KBM-7 (cell line): ENCODE measurements at regions not wholly inside any gene's neighbourhood (a gene's known extent, or its start where the extent isn't known, plus 50 kb on each side); places are given as distances from the start of the nearest gene placed in this dataset.
"Not testable (repeated sequence)": the region's sequence is repeated elsewhere in the genome, so short reads cannot be mapped to it uniquely, and the experiment has no call there.

Experiments used
- DNase-seq: peaks from one replicate; pipeline ENCODE4 v3.0.0-alpha.2; 2015
- in situ Hi-C: fragments of 300-500 bp; cut with MboI; formaldehyde crosslinking; loops from 2 replicates; pipeline ENCODE4 v1.14.3; 2020; ENCODE audit warnings: low sequenced_read_pairs, low pct_unique_long_range_greater_than_20kb, mixed read lengths

DNA sequence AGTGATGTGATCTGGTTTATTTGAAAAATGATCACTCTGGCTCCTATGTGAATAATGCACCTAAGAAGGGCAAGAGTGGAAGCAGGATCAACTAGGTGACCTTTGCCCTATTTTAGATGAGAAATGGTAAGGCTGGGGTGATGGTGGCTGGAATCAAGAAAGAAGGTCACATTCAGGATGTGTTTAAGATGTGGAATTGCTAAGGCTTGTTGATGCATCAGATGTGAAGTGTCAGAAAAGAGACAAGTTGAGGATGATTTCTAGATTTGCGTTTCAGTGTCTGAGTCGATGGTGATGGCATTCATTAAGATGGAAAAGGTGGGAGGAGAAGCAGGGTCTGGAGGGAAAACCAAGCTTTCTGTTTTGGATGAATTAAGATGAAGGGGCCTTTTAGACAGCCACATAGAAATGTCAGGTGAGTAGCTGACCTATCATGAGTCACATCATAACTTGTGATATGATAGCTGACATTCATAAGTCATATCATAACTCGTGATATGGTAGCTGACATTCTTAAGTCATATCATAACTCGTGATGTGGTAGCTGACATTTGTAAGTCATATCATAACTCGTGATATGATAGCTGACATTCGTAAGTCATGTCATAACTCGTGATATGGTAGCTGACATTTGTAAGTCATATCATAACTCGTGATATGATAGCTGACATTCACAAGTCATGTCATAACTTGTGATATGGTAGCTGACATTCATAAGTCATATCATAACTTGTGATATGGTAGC, 101.2 kb upstream of the SEC11C start:
- in situ Hi-C loops = no loop called here
- no peak for DNase-seq

DNA sequence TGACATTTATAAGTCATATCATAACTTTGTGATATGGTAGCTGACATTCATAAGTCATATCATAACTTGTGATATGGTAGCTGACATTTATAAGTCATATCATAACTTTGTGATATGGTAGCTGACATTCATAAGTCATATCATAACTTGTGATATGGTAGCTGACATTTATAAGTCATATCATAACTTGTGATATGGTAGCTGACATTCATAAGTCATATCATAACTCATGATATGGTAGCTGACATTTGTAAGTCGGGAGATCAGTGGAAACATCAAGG, 100.7 kb upstream of the SEC11C start:
- in situ Hi-C loops, DNase-seq: not testable (repeated sequence)

- no peak for DNase-seq
- in situ Hi-C loops = no loop called here
These were observed 100.2 kb upstream of the SEC11C start for GRCh38 chr18:59039449-59039848.

DNA sequence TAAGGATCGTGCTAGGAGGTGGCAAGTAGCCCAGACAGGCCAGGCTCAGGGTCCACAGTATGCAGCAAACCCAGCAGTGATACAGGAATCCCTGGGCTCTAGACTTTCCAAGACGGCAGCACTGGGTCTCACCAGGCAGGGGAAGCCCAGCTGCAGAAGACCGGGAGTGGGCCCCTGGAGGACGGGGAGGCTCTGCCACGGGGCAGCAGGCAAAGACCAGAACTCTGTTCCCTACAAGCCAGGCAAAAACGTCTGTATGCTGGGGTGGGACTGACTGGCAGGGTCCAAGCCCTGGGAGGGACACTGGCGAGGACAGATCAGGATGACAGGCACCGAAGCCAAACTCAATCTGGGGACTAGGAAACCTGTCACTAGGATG, 98.9 kb upstream of the SEC11C start:
- DNase-seq = no peak
- in situ Hi-C loops = no loop called here

GRCh38 chr18:59041296-59041695, 98.4 kb upstream of the SEC11C start:
- in situ Hi-C loops = no loop called here
- DNase-seq = no peak

- no peak for DNase-seq
These were observed 97.6 kb upstream of the SEC11C start for GRCh38 chr18:59041819-59042815.

DNA sequence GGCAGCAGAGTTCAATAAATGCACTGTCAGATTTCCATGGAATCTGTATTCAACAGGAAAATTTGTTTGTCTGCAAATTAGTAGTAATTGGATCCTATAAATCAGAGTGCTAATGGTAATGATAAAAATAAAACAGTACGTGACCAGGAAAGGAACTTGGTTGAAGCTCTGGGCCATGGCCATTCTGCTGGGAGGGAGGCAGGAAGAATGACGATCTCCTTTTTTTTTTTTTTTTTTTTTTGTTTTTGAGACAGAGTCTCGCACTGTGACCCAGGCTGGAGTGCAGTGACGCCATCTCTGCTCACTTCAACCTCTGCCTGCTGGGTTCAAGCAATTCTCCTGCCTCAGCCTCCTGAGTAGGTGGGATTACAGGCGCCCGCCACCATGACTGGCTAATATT, 94.8 kb upstream of the SEC11C start:
- DNase-seq = no peak
- in situ Hi-C loops = no loop called here

More at GRCh38 chr18:59041819-59042815, 97.6 kb upstream of the SEC11C start:
- in situ Hi-C loops = no loop called here

DNA sequence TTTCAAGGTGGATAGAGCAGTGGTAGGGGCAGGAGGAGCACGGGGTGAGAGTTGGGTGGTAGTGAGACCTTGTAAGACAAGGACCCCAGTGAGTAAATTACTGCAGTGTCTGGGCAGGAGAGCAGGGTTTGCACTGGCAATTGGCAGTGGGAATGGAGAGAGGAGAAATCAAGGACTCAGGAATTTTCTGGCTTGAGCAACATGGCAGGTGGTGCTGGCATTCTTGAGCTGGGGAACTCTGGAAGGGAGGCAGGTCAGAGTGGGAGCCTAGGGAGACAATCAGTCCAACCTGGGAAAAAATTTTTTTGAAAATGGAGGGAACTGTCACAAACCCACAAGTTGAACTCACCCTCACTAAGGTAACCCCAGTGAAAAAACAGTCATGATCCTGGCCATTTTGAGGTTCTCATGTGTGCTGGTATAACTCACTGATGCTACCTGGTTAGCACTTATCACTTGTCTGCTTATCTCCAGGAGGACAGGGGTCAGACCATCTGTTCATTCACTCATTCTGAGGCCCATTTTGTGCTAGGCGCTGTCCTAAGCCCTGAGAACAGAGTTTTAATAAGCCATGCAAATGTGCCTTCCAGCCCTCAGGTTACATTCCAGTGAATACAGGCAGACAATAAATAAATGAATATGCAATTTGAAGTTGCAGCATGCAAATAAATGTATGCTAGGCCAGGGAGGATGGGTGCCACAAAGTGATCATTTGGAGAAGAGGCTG, 92.2 kb upstream of the SEC11C start:
- DNase-seq = no peak
- in situ Hi-C loops = no loop called here

DNA sequence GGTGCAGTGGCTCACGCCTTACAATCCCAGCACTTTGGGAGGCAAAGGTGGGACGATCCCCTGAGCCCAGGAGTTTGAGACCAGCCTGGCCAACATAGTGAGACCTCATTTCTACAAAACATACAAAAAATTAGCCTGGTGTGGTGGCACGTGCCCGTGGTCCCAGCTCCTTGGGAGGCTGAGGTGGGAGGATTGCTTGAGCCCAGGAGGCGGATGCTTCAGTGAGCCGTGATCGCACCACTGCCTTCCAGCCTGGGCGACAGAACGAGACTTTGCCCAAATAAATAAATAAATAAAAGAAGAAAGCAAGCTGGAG, 91.7 kb upstream of the SEC11C start:
- in situ Hi-C loops = no loop called here
- DNase-seq = no peak

GRCh38 chr18:59048378-59048777, 91.3 kb upstream of the SEC11C start:
- no peak for DNase-seq

GRCh38 chr18:59049721-59050660, 89.7 kb upstream of the SEC11C start:
- in situ Hi-C loops = no loop called here
- DNase-seq = no peak

More at GRCh38 chr18:59048378-59048777, 91.3 kb upstream of the SEC11C start:
- in situ Hi-C loops = no loop called here

DNA sequence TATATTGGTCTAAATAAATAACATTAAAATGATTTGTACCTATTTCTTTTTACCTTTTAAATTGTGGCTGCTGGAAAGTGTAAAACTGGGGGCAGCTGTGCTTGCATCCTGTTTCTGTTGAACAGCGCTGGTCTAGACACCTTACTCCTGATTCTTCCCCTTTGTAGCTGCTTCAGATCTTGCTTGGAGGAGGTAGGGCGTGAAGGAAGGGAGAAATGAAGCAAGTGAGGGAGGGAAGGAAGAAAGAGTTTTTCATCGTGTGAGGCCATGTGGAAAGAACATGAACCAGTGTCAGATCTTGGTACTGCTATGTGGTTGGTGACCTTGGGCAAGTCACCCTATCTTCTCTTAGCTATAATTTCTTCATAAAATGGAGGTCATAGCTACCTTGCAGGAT, 89.0 kb upstream of the SEC11C start:
- in situ Hi-C loops = no loop called here
- no peak for DNase-seq

DNA sequence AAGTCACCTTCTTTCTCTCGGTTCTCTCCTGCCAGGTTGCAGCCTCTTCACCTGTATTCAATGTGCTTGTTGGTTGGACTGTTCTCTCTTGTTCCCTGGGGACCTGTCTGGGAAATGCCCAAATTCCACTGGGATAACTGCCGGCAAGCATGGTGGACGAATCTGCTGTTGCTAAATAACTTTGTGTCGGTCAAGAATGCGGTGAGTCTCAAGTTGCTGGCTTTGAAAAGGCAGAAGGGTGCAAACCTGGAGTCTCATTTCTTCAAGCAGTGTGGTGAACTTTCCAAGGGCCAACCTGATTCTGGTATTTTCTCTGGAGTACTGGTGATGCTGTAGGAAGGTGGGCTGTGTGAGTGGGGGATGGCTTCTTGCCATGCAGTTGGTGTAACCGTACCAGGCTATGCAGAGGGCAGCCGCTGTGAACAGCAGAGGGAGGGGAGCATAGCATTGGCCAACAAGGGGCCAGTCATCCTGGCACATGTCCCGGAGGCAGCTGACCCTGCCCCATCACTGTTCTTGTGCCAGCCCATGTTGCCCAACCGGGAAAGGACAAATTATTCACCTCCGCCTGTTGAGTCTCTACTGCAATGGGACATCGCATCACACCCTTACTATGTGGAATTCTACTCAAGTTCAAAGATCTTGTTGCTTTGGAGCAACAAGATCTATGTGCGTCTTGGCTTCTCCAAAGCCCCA, 88.1 kb upstream of the SEC11C start:
- in situ Hi-C loops = no loop called here
- no peak for DNase-seq

DNA sequence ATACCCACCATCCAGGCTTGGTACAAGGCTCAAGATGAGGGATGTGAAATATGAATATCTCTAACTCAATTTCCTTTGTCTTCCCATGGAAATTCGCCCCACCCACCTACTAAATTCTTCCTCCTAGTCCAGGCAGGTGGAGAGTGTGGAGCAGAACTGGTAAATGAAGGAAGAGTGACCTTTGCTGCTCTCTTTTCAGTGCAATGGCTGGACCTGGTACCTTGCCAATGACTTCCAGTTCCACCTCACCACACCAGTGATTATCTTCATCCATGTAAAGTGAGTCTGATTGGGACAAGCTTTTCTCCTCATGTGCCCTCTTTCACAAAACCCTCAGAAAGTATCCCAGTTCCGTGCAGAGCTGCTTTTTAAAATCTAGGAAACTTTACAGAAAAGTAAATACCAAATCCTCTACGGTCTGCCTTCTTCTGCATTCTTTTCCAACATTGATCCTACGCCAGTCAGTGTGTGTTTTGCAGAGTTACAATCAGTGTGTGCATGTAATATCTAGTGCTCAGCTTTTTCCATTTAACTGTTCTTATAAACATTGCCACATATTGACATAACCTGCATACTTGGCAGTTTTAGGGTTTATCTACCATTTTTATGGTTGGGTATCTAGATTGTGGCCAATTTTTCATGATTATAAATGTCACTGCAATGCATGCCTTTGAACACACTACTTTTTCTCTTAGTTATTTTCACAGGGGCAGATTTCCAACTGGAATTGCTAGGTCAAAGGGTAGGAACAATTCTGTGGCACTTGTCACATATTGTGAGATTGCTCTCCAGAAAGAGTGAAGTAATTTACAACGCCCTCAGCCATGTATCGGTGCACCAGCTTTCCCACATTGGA, 86.5 kb upstream of the SEC11C start:
- DNase-seq = no peak
- in situ Hi-C loops = no loop called here

DNA sequence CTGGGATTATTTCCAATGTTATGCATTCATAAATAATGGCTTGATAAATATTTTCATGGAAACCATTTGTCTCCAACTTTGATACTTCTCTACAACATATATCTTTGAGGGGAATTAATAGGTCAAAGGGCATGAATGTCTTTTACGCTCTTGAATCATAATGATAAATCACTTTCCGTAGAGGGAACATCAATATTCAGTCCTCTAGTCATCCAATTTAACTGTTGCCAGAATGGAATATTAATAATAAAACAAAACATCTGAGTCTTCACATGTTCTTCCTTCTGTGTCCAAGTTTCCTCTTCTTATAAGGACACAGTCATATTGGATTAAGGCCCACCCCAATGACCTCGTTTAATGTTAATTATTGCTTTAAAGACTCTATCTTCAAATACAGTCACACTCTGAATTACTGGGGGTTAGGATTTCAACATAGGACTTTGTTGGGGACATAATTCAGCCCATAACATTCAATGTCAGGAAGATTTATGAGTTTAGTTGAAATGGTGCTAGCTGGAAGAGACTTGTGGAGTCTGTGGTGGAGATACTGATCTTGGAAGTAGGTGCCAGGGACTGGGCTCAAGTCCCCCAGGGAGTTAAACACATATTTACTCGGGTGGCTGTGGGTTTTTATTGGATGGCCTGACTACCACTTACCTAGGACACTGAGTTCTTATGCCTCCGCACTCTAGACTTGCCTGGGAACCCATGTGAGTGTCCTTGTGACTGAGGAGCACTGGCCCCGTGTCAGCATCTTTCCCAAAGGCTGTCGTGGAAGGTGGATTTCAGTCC, 85.0 kb upstream of the SEC11C start:
- DNase-seq = no peak
- in situ Hi-C loops = no loop called here

GRCh38 chr18:59055345-59056032, 84.2 kb upstream of the SEC11C start:
- in situ Hi-C loops = no loop called here
- DNase-seq = no peak
